ENCODE measurements at regions not wholly inside any gene's neighbourhood (a gene's known extent, or its start where the extent isn't known, plus 50 kb on each side); places are given as distances from the start of the nearest gene placed in this dataset.
A peak's percentile ranks its signal among the peaks of the same experiment; 100 is the strongest.

GRCh38 chr20:62537649-62538292 is 62.0 kb upstream of the GATA5 start:
- Mint-ChIP-seq H3K9me3 (no peaks in the 10 kb centered on the region), H3K36me3 (no peaks in the 10 kb centered on the region), H3K27me3 (peaks cover 0 to 19% (median 0%) of the 10 kb centered on the region in 3 donors), H3K4me1 (no peaks in the 10 kb centered on the region), H3K27ac (peak overlapping the region in 1 of 6 donors; percentile 54), H3K4me3 (peak overlapping the region in 1 of 8 donors; percentile 29)
- ATAC-seq (ENCODE audit: low read depth in 2 of 2) (no peak), DNase-seq (no peak)

DNA sequence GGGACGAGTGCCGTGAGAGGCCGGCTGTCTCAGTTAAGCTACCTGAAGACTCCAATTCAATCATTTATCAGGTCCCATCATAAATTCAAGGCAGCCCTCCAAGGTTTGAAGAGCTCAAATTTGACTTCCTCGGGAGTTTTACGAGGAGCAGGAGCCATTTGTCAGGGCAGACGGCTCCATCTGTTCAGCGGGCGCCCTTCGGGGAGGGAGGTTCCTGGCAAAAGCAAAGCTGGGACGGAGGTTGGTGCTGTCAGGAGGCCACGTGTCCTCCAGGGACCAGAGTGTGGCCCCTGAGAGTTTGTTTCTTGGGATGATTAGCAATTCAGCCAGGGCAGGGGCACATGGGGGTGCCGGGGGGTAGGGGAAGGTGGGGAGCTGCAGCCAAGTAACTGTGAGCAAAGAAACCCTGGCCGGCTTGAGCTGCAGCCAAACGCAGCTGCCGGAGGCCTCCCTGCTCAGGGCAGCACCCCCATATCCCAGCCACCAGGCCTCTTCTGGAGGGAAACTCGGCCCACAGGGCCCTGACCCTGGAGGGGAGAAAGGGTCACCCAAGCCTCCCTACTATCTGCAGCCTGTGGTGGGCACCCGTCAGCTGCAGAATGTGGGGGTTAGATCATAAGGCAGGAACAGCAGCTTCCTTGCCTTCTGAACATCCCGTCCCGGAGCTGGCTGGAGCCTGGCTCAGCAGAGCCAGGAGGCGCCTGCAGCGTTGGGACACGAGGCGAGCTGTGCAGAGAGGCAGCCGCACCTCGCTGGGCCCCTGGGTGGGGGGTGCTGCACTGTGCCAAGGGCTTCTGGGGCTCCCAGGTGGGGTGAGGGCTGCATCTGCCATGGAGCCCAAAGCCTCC is 63.6 kb upstream of the GATA5 start:
- Mint-ChIP-seq H3K4me3 (no peak overlapping the region), H3K9me3 (peaks cover 0 to under 1% (median 0%) of the 10 kb centered on the region in 7 donors), H3K36me3 (no peaks in the 10 kb centered on the region), H3K27me3 (peaks cover 0 to 14% (median 5%) of the 10 kb centered on the region in 3 donors), H3K27ac (peak overlapping the region in 1 of 6 donors; percentile 21), H3K4me1 (no peaks in the 10 kb centered on the region)
- no peak for ATAC-seq (ENCODE audit: low read depth in 2 of 2)
- DNase-seq = no peak

DNA sequence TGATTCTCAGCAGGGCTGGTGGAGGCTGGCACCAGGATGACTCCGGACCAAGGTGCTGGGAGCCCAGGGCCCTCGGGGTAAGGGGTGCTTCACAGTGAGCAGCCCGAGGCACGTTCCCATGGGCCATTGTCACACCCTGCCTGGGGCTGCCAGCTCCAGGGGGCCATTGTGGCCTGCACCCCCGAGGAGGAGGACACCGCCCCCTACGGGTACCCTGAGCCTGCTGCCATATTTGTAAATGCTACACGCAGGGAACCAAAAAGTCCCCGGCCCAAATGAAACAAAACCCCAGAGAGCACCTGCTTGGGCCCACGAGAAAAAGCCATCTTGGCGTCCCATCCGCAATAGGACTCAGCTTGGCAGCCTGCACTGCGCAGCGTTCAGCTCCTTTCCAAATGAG is 64.7 kb upstream of the GATA5 start:
- no peak overlapping the region for H3K4me3 Mint-ChIP-seq
- H3K9me3 Mint-ChIP-seq = peaks cover 0 to 4% (median 0%) of the 10 kb centered on the region in 7 donors
- DNase-seq (no peak), ATAC-seq (ENCODE audit: low read depth in 2 of 2) (no peak)
- H3K4me1 Mint-ChIP-seq = no peaks in the 10 kb centered on the region
- H3K27ac Mint-ChIP-seq = no peak overlapping the region
- no peaks in the 10 kb centered on the region for H3K36me3 Mint-ChIP-seq
- peaks cover 0 to 12% (median 5%) of the 10 kb centered on the region in 3 donors for H3K27me3 Mint-ChIP-seq

GRCh38 chr20:62542862-62543261 is 67.1 kb upstream of the GATA5 start:
- Mint-ChIP-seq H3K27ac (no peak overlapping the region), H3K36me3 (no peaks in the 10 kb centered on the region), H3K4me1 (no peaks in the 10 kb centered on the region), H3K9me3 (peaks cover 0 to 4% (median 0%) of the 10 kb centered on the region in 7 donors), H3K4me3 (no peak overlapping the region), H3K27me3 (peaks cover 0 to 28% (median 18%) of the 10 kb centered on the region in 3 donors)
- DNase-seq = no peak
- no peak for ATAC-seq (ENCODE audit: low read depth in 2 of 2)

DNA sequence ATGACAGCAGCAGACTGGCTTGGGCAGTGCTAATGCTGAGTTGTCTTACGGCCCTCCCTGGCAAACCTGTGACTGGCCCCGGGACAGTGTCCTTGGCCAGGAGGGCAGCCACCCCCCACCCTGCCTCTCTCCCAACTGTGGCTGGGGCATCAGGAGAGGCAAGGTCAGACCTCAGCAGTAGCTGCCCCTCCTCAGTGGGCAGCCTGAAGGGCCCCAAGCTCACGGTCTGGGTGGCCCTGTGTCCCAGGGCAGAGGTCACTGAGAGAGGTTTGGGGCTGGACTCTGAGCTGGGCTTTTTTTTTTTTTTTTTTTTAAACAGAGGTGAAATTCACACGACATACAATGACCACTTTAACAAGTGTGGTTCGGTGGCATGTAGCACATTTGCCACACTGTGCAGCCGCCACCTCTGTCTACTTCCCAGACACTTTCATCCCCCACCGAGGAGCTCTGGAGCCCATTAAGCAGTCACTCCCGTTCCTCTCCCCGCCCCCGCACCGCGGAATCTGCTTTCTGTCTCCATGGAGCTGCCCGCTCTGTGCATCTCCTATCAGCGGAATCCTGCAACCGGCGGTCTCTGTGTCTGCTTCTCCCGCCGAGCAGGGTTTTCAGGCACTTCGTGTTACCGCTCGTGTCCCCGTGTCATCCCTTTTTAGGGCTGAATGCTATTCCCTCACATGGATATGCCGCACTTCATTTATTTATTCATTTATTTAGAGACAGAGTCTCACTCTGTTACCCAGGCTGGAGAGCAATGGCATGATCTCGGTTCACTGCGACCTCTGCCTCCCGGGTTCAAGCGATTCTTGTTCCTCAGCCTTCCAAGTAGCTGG is 67.9 kb upstream of the GATA5 start:
- no peak for DNase-seq
- H3K4me1 Mint-ChIP-seq = no peaks in the 10 kb centered on the region
- H3K4me3 Mint-ChIP-seq = no peak overlapping the region
- H3K36me3 Mint-ChIP-seq = no peaks in the 10 kb centered on the region
- H3K9me3 Mint-ChIP-seq = peaks cover 0 to 4% (median 0%) of the 10 kb centered on the region in 7 donors
- H3K27ac Mint-ChIP-seq = no peak overlapping the region
- no peak for ATAC-seq (ENCODE audit: low read depth in 2 of 2)
- H3K27me3 Mint-ChIP-seq = peaks cover 0 to 36% (median 27%) of the 10 kb centered on the region in 3 donors

- peaks cover 0 to 45% (median 34%) of the 10 kb centered on the region in 3 donors for H3K27me3 Mint-ChIP-seq
- DNase-seq = no peak
- H3K4me1 Mint-ChIP-seq = no peaks in the 10 kb centered on the region
- peak overlapping the region in 1 of 6 donors; percentile 58 for H3K27ac Mint-ChIP-seq
- H3K4me3 Mint-ChIP-seq = peak overlapping the region in 1 of 8 donors; percentile 41
- H3K9me3 Mint-ChIP-seq = peaks cover 0 to 4% (median 0%) of the 10 kb centered on the region in 7 donors
- ATAC-seq (ENCODE audit: low read depth in 2 of 2) = no peak
- no peaks in the 10 kb centered on the region for H3K36me3 Mint-ChIP-seq
These were observed 68.8 kb upstream of the GATA5 start for GRCh38 chr20:62544505-62545055.

DNA sequence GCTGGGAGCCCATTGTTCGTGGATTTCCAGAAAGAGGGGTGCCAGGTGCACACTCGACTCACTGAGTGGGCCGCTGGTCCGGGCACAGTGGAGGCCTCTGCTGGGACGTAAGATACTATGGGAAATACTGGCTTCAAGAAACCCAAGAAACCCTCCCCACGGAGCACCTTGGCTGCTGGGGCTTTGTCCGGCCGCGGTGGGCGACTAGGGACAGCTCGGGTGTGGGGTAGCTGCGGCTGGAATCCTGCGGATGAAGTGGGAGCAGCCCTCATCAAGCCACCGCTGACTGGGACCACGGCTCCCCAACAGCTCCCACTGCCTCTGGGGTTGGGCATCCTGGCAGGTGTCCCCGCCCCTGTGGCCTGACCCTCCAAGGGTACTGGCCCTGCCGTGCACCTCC is 69.5 kb upstream of the GATA5 start:
- ATAC-seq (ENCODE audit: low read depth in 2 of 2) = no peak
- H3K4me3 Mint-ChIP-seq = no peak overlapping the region
- H3K9me3 Mint-ChIP-seq = peaks cover 0 to 4% (median 0%) of the 10 kb centered on the region in 7 donors
- DNase-seq = no peak
- no peak overlapping the region for H3K27ac Mint-ChIP-seq
- no peaks in the 10 kb centered on the region for H3K36me3 Mint-ChIP-seq
- H3K4me1 Mint-ChIP-seq = peaks cover 0 to under 1% (median under 1%) of the 10 kb centered on the region in 3 donors
- H3K27me3 Mint-ChIP-seq = peaks cover 0 to 46% (median 36%) of the 10 kb centered on the region in 3 donors

- H3K27ac Mint-ChIP-seq = no peak overlapping the region
- H3K36me3 Mint-ChIP-seq = no peaks in the 10 kb centered on the region
- H3K4me1 Mint-ChIP-seq = peaks cover 4 to 8% (median 5%) of the 10 kb centered on the region in 3 donors
- H3K4me3 Mint-ChIP-seq = no peak overlapping the region
- DNase-seq (no peak), ATAC-seq (ENCODE audit: low read depth in 2 of 2) (no peak)
- peaks cover 0 to 48% (median 44%) of the 10 kb centered on the region in 3 donors for H3K27me3 Mint-ChIP-seq
- peaks cover 0 to 4% (median 0%) of the 10 kb centered on the region in 7 donors for H3K9me3 Mint-ChIP-seq
These were observed 70.2 kb upstream of the GATA5 start for GRCh38 chr20:62545901-62546525.

- no peak for DNase-seq
- Mint-ChIP-seq H3K9me3 (peaks cover 0 to 4% (median 0%) of the 10 kb centered on the region in 7 donors), H3K4me1 (peaks cover 5 to 12% (median 5%) of the 10 kb centered on the region in 3 donors), H3K27me3 (peaks cover 0 to 51% (median 44%) of the 10 kb centered on the region in 3 donors), H3K36me3 (no peaks in the 10 kb centered on the region), H3K4me3 (no peak overlapping the region), H3K27ac (no peak overlapping the region)
- no peak for ATAC-seq (ENCODE audit: low read depth in 2 of 2)
These were observed 70.8 kb upstream of the GATA5 start for GRCh38 chr20:62546606-62547005.

- Mint-ChIP-seq H3K36me3 (no peaks in the 10 kb centered on the region), H3K4me3 (peak overlapping the region in 1 of 8 donors; percentile 55), H3K4me1 (peaks cover 5 to 17% (median 10%) of the 10 kb centered on the region in 3 donors), H3K27ac (peak overlapping the region in 1 of 6 donors; percentile 22), H3K9me3 (peaks cover 0 to 4% (median 0%) of the 10 kb centered on the region in 7 donors), H3K27me3 (peaks cover 0 to 56% (median 44%) of the 10 kb centered on the region in 3 donors)
- ATAC-seq (ENCODE audit: low read depth in 2 of 2) = no peak
- no peak for DNase-seq
These were observed 71.6 kb upstream of the GATA5 start for GRCh38 chr20:62547364-62547763.

DNA sequence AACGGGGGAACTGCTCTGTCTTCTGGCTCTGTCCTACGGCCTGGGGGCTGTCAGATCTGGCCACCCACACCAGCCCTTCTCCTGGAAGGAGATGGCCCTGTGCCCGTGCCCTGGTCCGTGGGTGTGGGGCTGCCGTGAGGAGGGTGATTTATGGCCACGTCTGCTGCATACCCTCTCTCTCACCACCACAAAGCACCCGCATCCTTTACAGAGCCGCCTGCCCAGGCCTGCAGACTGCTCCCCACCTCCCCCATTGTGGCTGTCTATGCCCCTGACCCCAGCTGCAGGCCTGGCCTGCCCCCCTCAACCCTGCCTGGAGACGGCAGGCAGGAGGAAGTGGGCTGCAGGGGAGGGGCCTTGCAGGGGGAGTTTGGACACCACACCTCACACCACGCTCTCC is 72.7 kb upstream of the GATA5 start:
- Mint-ChIP-seq H3K4me3 (no peak overlapping the region), H3K9me3 (peaks cover 0 to 4% (median 0%) of the 10 kb centered on the region in 7 donors), H3K27ac (no peak overlapping the region), H3K27me3 (peaks cover 5 to 67% (median 55%) of the 10 kb centered on the region in 3 donors), H3K36me3 (no peaks in the 10 kb centered on the region), H3K4me1 (peaks cover 9 to 17% (median 12%) of the 10 kb centered on the region in 3 donors)
- no peak for DNase-seq
- ATAC-seq (ENCODE audit: low read depth in 2 of 2) = no peak

- no peak overlapping the region for H3K27ac Mint-ChIP-seq
- ATAC-seq (ENCODE audit: low read depth in 2 of 2) (no peak), DNase-seq (no peak)
- H3K36me3 Mint-ChIP-seq = no peaks in the 10 kb centered on the region
- no peak overlapping the region for H3K4me3 Mint-ChIP-seq
- H3K27me3 Mint-ChIP-seq = peaks cover 5 to 73% (median 57%) of the 10 kb centered on the region in 3 donors
- H3K4me1 Mint-ChIP-seq = peaks cover 9 to 17% (median 12%) of the 10 kb centered on the region in 3 donors
- H3K9me3 Mint-ChIP-seq = peaks cover 0 to 4% (median 0%) of the 10 kb centered on the region in 7 donors
These were observed 73.2 kb upstream of the GATA5 start for GRCh38 chr20:62549029-62549428.
